Amniotic stem cell (primary cell): ENCODE measurements at regions not wholly inside any gene's neighbourhood (a gene's known extent, or its start where the extent isn't known, plus 50 kb on each side); places are given as distances from the start of the nearest gene placed in this dataset.

Source experiments
- DNase-seq: peaks from one replicate; lab custom pipeline; 2025; lab: John Stamatoyannopoulos, UW

DNA sequence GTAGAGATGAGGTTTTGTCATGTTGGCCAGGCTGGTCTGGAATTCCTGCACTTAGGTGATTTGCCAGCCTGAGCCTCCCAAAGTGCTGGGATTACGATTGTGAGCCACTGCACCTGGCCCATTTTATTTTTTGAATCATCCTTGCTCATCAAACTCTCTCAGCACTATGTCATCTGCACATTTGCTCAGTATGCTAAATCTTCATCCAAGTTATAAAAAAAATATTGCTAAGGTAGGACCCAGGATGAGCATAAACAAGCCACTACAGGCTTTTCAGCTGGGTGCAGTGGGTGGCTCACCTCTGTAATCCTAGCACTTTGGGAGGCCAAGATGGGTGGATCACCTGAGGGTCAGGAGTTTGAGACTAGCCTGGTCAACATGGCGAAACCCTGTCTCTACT, 510.1 kb upstream of the LARGE1 start:
- DNase-seq, result no peak

DNA sequence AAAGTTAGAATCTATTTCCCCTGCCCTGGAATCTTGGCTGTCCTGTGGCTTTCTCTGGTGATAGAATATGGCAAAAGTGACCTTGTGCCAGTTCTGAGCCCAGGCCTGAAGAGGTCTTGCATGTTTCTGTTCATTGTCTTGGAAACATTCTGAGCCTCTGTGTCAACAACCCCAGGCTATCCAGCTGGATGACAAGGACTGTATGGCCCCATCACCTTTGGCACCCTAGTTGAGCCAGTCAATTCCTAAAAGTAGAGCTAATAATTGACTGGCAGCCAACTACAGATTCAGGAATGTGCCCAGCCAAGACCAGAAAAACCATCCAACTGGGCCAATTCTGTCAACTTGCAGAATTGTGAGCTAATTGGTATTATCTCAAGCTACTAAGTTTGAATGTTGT, 514.1 kb upstream of the LARGE1 start:
- DNase-seq, result no peak

DNA sequence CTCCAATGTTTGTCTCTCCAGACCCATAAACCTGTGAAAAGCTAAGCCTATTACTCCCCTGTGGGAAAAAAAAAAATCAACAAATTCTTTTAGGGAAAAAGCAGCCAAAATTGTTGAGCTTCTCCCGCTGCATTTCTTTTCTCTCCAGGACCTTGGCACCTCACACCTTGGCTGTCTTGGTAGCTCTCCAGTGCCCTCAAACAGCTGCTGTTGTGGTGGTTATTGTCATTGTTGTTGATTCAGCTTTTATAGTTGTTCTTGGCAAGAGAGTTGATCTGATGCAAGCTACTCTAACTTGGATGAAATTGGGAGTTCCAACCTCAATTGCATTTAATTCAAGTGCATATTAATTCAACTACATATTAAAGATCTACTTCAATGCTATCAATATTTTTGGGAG, 516.9 kb upstream of the LARGE1 start:
- no peak for DNase-seq

DNA sequence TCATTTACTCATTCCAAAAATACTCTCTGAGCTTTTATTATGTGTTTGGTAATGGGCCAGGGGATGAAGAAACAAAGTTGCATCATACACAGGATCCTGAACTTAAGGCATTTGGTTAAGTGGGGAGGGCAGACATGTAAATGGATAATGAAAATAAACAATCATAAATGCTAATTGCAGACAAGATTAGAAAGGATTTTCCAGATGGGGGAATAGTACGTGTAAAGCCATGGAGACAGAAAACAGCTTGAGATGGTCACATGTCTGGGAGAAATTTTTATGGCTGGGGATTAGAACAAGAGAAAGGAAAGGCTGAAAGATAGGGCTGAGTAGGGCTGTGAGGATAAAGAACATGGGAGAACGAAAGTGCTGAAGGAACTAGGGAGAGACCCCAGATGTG, 534.3 kb upstream of the LARGE1 start:
- DNase-seq, result no peak

DNA sequence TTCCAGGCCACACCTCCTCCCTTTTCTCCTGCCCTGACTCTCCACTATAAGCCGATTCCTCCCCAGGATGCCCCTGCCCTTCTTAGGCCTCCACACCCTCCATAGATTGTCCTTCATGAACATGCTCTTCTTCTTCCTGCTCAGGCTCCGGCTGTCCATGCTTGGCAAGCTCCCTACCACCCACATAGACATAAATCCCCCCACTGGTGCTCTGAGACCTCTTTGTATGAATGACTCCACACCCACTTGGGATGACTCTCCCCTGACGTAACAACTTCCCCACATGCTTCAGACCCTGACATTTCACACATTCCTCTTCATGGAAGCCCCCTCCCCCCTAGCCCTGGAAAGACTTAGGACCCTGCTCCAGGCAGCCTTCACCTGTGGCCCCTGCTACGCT, 542.5 kb upstream of the LARGE1 start:
- DNase-seq, result no peak

DNA sequence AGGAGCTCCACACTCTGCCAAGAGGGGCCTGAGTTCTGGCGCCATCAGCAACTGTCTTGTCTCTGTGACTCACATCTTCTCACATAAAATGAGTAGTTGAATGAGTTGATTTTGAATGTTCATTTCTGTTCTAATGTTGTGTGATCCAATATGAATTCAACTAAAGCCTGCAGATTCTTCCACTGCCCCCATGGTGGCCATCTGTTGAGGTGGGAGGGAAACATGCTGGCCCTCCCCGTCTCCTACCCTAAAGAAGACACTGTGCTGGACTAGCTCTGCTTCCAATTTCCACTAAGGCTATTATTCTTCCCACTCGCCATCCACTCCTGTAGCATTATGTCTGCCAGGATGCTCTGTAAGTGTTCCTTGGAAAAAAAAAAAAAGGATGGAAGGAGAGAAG, 555.6 kb upstream of the LARGE1 start:
- no peak for DNase-seq

DNA sequence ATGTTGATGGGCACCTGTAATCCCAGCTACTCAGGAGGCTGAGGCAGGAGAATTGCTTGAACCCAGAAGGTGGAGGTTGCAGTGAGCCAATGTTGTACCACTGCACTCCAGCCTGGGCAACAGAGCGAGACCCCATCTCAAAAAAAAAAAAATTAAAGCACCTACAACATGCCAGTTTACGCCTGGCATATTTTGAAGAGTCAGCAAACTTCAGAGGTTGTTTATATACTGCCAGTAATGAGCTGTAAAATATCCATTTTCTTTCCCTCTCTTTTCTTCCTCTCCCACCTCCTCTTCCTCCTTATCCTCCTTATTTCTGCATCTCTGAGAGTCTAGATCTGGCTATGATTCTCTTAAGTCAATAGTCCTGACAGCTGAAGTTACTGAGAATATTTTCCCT, 556.5 kb upstream of the LARGE1 start:
- DNase-seq, result no peak

DNA sequence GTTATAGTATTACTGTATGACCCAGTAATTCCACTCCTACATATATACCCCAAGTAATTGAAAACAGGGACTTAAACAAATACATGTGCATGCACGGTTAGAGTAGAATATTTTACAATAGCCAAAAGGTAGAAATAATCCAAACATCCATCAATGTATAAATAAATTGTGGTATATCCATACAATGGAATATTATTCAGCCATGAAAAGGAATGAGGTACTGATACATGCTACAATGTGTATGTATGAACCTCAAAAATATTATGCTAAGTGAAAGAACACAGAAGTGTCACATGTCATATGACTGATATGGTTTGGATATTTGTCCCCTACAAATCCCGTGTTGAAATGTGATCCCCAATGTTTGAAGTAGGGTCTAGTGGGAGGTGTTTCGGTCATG, 560.8 kb upstream of the LARGE1 start:
- DNase-seq, result no peak

DNA sequence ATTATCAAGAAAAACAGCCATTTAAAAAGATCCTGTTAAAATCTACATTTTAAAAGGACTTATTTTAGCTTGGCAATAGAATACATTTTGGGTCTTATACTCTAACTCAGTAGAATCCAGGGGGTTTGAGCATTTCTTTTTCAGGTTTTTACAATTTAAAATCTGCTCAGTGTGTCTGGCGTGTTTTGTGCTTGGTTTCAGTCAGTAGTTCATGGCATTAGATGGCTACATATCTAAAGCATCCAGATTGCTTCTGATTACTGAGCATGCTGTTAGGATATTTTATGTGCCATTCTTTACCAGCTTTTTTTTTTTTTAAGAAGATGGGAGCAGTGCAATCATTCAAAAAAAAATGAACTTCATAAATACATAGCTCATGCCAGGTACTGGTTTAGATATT, 566.1 kb upstream of the LARGE1 start:
- DNase-seq, result no peak

DNA sequence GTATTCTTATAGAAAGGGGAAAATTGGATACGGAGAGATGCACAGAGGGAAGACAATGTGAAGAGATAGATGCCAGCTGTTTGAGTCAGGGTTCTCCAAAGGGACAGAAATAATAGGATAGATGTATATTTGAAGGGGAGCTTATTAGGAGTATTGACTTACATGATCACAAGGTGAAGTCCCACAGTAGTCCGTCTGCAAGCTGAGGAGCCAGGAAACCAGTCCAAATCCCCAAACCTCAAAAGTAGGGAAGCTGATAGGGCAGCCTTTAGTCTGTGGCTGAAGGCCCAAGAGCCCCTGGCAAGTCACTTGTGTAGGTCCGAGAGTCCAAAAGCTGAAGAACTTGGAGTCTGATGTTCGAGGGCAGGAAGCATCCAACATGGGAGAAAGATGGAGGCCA, 569.6 kb upstream of the LARGE1 start:
- DNase-seq, result no peak

DNA sequence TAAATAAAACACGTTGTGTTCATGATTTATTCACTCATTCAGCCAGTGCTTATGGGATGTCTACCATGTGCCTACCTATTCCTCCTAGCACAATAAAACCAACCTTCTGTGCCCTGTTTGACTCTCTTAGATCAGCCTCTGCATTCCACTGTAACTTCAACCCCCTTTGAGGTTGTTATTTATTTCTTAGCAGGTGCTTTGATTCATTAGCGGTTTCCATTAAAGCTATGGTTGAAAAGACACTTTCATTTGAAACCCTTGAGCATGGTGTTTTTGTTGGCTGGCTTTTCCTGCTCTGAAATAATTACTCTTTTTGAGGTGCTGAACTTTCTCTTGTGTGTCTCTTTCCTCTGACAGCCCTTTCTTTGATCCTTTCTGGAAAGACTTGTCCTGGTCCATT, 570.6 kb upstream of the LARGE1 start:
- no peak for DNase-seq

DNA sequence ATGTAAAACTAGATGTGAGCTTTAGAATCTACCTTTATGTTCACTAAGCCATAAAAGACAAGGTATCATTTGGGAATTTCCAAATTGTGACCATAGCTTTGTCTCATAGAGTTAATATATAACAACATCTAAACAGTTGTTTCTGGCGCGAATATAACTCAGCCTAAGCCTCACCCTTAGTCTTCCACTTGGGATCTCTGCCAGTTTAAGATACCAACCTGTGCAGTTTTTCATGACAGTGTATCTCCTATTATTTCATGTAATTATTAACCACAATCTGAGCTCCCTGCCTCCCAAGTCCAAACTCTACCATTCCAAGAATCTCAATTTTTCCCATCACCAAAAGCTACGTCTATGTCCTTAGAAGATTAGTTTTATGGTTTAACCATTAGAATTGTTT, 572.5 kb upstream of the ISX start:
- no peak for DNase-seq

DNA sequence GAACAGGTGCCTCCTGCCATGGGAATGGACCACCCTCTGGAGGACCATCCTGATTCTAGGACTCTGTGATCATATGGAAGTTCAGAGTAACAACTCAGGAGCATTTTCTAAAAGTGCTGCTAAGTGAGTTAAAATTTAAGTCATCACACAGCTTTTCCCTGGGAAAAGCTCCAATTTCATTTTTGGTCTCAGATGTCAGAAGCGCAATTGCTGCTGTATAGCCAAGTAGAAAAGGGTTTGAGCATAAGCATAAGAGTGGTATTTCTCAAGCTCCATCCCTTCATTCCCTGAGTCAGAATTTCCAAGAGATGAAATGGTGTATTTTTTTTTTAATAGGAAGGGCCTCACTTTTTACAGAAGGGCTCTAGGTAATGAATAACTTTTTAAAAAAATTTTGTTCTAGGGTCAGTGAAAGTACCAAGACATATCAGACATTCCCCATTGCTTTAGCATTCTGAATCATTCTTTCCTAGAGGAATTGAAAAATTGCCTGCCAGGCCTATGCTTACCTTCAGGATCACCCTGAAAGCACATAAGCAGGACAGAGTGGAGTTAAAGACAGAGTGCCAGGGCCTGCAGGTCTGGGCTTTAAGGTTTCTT, 564.5 kb upstream of the ISX start:
- DNase-seq, result no peak

DNA sequence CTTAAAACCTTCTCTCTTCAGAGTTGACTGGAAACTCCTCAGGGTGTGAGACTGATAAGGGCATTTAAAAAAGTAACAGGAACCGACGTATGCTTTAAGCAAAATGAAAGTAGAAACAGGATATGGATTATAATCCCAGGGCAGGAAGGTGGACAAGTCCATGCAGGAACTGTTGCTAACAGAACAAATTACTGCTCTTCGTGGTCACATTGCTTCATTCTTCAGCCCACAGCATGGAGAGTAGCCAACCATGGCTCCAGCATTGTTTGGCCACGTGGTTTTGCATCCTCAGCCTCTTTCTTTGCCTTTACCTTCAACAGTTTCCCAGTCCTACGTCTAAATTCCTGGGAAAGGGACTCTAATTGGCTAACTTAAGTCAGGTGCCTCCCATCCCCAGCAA, 563.1 kb upstream of the ISX start:
- DNase-seq, result no peak

DNA sequence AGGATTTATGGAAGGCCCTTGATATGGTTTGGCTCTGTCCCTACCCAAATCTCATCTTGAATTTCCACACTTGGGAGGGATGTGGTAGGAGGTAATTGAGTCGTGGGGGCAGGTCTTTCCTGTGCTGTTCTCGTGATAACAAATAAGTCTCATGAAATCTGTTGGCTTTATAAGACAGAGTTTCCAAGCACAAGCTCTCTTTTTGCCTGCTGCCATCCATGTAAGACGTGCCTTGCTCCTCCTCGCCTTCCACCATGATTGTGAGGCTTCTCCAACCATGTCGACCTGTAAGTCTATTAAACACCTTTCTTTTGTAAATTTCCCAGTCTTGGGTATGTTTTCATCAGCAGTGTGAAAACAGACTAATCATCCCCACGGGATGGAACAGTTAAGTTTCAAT, 557.2 kb upstream of the ISX start:
- no peak for DNase-seq

DNA sequence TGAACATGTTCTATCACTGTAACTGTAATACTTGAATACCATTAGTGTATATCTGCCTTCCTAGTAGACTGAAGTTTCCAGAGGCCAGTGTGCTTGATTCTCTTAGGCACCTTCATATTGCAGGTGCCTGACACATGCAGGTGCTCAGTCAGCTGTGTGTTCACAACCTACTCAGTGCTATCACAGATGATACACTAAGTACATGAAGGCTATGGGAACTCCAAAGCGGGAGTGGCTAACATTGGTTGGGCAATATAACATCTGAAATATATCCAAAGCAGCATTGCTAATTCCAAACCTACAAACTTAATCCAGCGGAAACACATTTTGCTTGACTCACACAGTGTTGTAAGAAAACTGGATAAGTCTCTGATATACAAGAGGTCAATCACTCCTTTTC, 539.3 kb upstream of the ISX start:
- DNase-seq, result no peak

DNA sequence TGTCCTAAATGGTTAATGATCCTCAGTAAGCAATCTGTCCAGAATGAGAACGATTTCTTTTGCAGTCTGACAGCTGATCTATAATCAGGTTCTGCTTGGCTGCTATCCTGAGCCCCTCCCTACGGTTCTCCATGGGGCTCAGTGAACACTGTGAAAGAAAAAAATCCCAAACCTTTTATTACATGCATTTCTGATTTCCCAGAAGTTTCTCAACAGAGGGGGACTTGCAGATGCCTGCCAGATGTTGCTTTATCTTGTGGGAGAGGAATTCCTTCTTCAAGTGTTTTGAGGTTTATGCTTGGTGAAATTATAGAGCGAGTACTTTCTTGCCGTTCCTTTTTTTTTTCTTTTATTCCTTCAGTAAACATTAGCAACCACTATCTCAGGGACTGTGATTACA, 531.9 kb upstream of the ISX start:
- DNase-seq, result no peak

DNA sequence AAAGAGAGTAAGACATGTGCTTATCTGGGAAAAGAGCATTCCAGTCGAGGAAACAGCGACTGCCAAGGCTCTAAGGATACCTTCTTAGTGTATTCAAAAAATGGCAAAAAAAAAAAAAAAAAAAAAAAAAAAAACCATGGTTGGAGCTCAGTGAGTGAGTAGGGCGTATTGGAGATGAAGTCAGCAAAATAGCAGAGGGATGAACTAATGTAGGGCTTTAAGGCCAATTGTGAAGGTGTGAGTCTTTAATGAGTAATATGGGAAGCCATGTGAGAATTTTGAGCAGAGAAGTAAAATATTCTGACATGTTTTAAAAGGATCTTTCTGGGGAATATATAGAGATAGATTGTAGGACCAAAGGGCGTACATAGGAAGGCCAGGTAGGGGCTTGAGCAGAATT, 498.6 kb upstream of the ISX start:
- no peak for DNase-seq

DNA sequence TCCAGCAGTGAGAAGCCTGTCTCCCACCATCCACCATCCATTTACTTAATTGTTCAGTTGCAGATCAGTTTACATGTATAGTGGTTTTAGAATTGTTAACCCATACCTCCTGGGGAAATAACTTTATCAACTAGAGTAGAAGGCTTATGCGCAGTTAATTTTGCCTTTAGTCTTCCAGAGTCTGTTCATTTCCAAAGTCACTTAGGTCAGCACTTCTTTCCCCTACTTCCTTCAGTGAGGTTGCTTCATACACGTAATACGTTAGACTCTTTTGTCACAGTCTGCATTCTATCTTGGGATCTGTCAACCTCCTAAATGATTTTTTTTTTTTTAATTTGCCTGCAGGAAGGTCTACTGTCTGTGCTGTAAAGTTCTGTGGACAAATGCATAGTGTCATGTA, 495.6 kb upstream of the ISX start:
- no peak for DNase-seq

DNA sequence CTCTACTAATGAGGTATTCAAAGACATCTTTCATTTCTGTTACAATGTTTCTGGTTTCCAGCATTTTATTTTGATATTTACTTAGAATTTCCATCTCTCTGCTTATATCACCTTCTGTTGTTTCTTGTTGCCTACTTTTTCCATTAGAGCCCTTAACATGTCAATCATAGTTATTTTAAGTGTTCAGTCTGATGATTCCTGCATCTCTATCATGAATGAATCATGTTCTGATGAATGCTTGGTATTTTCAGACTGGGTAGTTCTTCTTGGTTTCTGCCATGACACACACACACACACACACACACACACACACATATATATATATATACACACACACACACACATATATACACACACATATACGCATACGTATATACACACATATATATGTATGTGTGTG, 486.4 kb upstream of the ISX start:
- DNase-seq, result no peak

DNA sequence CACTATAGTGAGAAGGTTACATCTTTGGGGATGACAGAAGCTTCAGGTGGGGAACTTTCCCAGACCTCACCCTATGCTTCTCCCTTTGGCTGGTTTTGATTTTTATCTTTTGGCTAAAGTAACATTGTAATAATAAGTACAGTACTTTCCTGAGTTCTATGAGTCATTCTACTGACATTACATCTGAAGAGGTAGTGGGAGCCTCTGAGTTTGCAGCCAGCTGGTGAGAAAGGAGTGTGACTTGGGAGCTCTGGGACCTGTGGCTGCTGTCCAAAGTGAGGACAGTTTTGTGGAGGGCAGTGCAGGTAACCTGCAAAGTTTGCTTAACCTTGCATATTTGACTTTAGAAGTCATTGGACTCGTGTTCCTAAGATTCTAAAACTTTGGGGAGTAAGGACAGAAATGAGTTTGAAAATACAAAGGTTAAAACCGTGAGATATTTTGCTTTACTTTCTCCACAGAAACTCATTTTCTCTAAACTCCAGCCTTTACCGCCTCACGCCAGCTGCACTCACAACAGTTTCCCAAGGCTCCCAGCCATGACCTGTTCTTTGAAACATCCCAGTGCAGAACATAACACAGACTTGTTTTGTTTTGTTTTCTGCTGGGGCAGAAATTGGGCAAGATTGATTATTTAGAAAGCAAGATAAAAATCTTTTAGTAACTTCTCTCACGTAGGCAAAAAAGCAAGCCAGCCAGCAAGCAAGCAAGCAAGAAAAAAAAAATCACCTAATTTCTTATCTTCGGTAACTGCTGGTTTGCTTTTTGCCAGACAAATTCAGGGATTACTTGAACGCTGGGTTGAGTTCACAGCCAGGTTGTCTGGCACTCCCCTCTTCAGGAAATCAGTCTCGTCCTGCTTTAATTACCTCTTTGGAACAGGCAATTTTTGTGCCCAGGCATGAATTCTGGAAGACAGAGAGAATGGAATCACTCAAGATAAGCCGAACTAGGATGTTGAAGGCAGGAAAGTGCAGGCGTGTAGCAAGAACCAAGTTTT, 478.3 kb upstream of the ISX start:
- DNase-seq, result no peak

DNA sequence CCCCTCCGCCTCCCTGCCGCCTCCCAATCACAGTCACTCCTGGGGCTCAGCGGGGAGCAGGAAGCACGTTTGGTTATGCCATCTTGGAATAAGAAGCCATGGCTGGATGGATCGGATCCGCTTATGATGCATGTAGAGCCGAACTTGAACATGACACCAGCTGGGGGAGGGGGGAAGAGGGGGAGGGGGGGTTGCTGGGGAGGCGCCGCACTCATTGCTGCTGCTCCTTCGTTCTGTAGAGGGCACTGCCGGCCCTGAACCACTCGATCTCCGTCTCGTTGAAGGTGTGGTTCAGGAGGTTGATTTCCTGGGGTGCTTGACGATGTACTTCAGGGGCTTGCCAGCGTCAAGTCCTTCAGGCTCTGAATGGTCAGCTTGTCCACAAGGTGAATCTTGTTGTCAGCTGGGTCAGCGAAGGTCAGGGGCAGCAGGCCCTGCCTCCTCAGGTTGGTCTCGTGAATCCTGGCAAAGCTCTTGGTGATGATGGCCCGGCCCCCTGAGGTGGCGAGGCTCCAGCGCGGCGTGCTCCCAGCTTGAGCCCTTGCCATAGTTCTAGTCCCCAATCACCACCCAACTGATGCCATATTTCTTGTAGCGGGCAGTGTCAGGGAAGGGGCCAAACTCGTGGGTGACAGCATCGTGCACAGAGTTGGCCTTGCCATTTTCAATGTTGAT, 476.9 kb upstream of the ISX start:
- no peak for DNase-seq

DNA sequence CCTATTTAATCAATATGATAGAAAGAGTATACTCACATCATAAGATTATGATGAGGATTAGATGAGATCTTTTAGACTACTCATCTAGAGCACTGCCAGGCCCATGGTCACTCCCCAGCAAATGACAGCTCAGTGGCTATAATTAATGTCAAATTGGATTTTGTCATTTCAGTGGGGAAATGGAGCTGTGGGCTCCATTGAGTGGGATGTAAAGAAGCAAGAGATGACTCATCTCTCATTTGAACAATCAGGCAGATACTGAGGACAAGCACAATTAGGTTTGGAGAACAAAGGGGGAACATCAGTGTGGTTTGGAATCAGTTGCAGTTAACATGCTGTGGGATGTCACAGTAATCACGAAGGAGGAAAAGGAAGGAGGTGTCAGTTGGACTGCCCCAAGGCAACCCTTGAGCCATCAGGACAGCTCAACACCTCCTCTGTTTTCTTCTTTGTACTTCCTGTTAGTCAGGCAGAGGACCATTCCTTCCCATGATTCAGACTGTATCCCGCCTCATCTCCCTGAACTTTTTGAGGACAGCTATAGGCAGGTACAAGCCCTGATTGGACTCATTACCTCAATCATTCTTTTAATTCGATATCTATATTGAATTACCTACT, 473.7 kb upstream of the ISX start:
- no peak for DNase-seq
